ENCODE measurements at regions not wholly inside any gene's neighbourhood (a gene's known extent, or its start where the extent isn't known, plus 50 kb on each side); places are given as distances from the start of the nearest gene placed in this dataset.
"Not testable (repeated sequence)": the region's sequence is repeated elsewhere in the genome, so short reads cannot be mapped to it uniquely, and the experiment has no call there.

GRCh38 chr15:96142498-96142897, 188.0 kb upstream of the NR2F2 start:
- no peak for DNase-seq (ENCODE audit: low read depth)

DNA sequence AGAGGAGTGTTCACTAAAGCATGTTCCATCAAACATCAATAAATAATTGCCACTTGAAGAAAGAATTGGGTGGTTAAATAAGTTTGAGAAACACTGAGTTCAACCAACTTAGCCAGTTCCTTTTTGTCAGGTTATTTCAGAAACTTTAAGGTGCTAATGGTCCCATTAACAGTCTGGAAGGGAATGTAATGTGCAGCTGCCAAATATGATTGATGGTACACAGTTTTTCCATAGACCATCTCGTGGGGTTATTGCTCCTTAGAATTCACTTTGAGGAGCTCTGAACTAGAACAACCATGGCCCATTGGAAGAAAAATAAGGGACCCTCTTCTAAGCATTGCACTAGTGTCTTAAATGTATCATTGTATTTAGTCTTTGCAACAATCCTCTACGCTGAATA, 185.8 kb upstream of the NR2F2 start:
- DNase-seq (ENCODE audit: low read depth): no peak

GRCh38 chr15:96146726-96147125, 183.8 kb upstream of the NR2F2 start:
- no peak for DNase-seq (ENCODE audit: low read depth)

- no peak for DNase-seq (ENCODE audit: low read depth)
Measured at GRCh38 chr15:96147267-96147666, 183.2 kb upstream of the NR2F2 start.

DNA sequence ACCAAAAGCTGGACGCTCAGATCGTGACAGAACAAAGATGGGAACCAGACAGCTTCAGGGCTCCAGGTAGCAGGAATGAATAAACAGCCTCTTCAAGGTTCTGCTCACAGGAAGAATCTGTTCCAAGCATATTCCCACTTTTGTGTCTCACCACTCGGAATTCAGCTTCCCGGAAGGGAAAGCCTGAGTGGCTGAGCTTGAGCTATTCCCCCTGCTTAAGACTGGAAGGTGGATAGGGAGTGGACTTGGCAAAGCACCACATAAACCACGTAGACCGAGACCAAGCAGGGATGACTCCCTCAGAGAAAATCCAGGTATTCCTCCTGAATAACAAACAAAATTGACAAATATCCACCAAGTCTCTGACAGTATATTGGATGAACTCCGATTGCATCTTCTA, 180.2 kb upstream of the NR2F2 start:
- DNase-seq (ENCODE audit: low read depth): no peak

- not testable (repeated sequence) for DNase-seq (ENCODE audit: low read depth)
Measured at GRCh38 chr15:96151749-96152148, 178.8 kb upstream of the NR2F2 start.

- DNase-seq (ENCODE audit: low read depth): no peak
Measured at GRCh38 chr15:96153929-96154328, 176.6 kb upstream of the NR2F2 start.

- no peak for DNase-seq (ENCODE audit: low read depth)
Measured at GRCh38 chr15:96158938-96159337, 171.6 kb upstream of the NR2F2 start.

DNA sequence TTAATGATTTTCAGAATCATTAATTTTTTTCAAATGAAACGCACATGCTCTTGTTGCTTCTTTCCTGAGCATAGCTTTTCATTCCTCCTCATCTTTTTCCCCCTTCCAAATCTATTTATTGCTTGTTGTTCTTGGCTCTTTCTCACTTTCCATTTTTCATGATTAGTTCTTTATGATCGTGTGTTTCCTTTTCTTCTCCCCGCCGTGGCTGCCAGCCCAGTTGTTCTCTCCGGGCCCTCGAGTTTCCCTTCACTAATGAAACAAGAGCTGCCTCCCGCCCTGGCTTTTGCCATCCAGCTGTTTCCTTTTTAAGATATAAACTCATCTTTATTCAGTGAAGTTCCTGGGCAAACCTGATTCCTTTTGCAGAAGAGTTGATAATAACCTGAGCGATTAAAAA, 170.2 kb upstream of the NR2F2 start:
- no peak for DNase-seq (ENCODE audit: low read depth)

DNA sequence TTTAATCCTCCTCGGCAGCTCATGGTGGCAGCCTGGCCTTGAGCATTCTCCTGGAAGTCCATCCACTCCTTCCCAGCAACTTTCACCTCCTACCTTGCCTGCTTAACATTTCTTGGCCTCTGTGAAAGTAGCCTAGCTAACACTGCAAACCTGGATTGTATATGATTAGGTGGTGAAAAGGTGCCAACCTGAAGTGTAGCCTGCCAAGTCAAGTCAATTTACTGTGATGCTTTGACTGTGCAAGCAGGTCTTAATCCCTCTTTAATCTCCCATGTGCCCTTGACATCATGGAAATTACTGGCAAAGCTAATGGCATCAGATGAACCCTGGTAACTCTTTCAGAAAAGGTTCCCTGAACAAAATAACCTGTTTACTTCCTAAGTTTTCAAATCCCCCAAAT, 169.7 kb upstream of the NR2F2 start:
- no peak for DNase-seq (ENCODE audit: low read depth)

- no peak for DNase-seq (ENCODE audit: low read depth)
Measured at GRCh38 chr15:96162322-96162721, 168.2 kb upstream of the NR2F2 start.

DNA sequence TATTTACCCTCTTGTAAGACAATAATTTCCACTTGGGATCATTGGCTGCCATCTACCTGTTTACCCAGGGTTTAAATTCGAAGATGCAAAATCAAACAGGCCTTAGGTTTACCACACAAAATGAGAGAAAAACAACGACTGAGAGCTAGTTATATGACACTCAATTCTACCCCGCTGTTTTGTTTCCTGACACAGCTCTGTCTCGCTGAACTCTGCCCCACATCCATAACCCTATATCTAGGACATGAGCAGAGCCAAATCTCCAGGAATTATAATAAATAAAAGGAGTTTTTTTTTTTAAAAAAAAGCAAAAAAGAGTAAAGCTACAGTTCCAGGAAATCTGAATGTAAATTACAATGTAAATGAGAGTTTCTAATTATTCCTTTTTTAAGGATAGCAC, 165.4 kb upstream of the NR2F2 start:
- no peak for DNase-seq (ENCODE audit: low read depth)

DNA sequence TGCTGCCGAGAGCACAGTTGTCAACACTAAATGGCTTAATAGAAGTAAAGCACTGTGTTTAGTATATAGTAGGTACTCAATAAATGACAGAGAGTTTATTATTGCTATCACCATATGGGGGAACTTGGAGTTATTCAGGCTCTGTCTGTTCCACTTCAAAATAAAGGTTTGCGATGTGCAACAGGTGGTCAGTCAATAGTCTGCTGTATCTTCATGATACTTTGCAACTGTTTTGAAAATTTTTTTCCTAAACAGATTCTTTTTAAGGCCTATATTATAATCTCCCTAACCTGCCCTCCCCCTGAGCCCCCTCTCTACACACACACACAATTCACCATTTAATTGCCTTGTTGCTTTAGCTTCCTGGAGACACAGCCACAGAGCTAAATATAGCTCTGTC, 164.7 kb upstream of the NR2F2 start:
- DNase-seq (ENCODE audit: low read depth): no peak

GRCh38 chr15:96166223-96167200, 164.0 kb upstream of the NR2F2 start:
- no peak for DNase-seq (ENCODE audit: low read depth)

DNA sequence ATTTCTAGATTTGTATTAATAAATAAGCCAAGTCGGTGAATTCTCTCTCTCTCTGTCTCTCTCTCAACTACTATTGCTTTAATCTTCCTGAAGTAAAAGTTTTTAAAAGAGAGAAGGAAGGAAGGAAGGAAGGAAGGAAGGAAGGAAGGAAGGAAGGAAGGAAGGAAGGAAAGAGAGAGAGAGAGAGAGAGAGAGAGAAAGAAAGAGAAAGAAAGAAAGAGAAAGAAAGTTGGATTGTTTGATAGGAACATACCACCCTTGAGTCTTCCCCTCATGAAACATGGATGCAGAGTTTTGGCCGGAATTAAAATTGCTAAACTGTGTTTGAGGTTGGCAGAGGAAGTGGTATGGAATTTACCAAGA, 159.9 kb upstream of the NR2F2 start:
- not testable (repeated sequence) for DNase-seq (ENCODE audit: low read depth)

GRCh38 chr15:96170979-96171739, 159.3 kb upstream of the NR2F2 start:
- DNase-seq (ENCODE audit: low read depth): no peak

GRCh38 chr15:96171853-96172296, 158.6 kb upstream of the NR2F2 start:
- no peak for DNase-seq (ENCODE audit: low read depth)

DNA sequence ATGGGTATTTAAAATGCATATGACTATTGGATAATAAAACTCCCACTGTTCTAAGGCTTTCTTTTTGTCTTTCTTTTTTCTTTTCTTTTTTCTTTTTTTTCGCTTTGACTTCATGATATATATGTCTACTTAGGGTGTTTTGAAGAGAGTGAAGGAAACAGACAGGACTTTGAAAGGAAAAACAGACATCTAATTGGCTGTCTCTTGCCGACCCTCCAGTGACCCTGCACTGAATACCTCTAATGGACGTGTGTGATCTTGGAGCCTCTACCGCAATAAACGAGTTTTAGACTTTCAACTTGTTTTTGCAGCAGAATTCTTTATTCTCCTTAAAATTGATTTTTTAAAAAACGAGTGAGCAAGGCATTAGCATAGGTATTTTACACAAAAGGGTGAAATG, 158.1 kb upstream of the NR2F2 start:
- no peak for DNase-seq (ENCODE audit: low read depth)

DNA sequence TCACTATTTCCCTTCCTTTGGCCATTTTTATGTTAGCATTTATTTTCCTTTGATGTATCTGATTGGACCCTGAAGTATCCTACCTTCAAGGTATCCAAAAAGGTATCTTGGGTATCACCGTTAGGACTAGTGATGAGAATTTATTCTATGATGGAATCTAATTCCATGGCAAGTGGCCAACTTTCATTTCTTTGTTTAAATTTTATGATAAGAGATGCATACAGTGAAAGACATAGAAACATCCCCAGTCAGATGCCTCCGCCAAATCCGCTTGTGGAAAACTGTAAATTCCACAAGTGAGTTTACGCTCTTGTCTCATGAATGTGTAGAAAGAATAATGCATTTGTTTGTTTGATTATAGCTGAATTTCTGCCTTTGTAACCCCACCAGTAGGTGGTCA, 153.7 kb upstream of the NR2F2 start:
- no peak for DNase-seq (ENCODE audit: low read depth)

GRCh38 chr15:96177279-96177678, 153.2 kb upstream of the NR2F2 start:
- no peak for DNase-seq (ENCODE audit: low read depth)

- no peak for DNase-seq (ENCODE audit: low read depth)
Measured at GRCh38 chr15:96180087-96180748, 150.3 kb upstream of the NR2F2 start.

DNA sequence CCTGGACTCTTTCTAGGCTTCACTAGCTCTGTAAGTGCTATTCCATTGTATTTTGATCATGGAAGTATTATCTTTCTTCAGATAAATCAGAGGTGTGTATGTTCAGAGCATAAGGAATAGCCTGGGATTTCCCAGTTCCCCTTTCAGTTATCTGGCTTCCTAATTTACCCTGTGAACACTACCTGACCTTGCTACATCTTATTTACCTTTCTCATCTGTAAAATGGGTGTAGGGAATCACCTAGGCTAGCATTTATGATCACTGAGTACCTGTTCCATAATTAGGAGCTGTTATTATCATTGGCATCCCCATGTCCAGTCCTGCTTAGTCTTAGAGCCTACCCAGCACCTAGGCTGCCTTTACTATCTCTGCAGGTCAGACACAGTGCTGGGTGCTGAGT, 149.3 kb upstream of the NR2F2 start:
- no peak for DNase-seq (ENCODE audit: low read depth)

- no peak for DNase-seq (ENCODE audit: low read depth)
Measured at GRCh38 chr15:96181873-96182301, 148.6 kb upstream of the NR2F2 start.
